Panc1 (cell line): ENCODE measurements at regions not wholly inside any gene's neighbourhood (a gene's known extent, or its start where the extent isn't known, plus 50 kb on each side); places are given as distances from the start of the nearest gene placed in this dataset.

Source experiments
- POLR2AphosphoS5 ChIP-seq: IDR thresholded peaks from 2 replicates; pipeline ENCODE4 v1.6.1; 2012; ENCODE audit warnings: mild to moderate bottlenecking, low read depth, low read length, moderate library complexity
- SIN3A ChIP-seq: IDR thresholded peaks from 2 replicates; pipeline ENCODE4 v1.6.1; 2012; ENCODE audit warnings: low read depth, mild to moderate bottlenecking, low read length, moderate library complexity, borderline replicate concordance; ENCODE audit not compliant: insufficient read depth
- TCF7L2 ChIP-seq: IDR thresholded peaks from 2 replicates; pipeline ENCODE4 v1.6.1; 2011; ENCODE audit warnings: mild to moderate bottlenecking, low read depth, low read length, inconsistent platforms
- TF ChIP-seq, protein P1 (sequence below), 2 experiments: IDR thresholded peaks; 2 replicates each; pipeline ENCODE4 v1.6.1; 2011 to 2012; ENCODE audit warnings: low read depth in 2 of 2, control low read depth in 1 of 2, low read length in 1 of 2, mild to moderate bottlenecking in 1 of 2, moderate library complexity in 1 of 2; ENCODE audit not compliant: insufficient read depth in 1 of 2
- TF ChIP-seq, protein P2 (sequence below): fragments of 450-650 bp; IDR thresholded peaks from 2 replicates; pipeline ENCODE4 v1.5.1; 2017; ENCODE audit warnings: mild to moderate bottlenecking

- TF ChIP-seq, protein P1, sequence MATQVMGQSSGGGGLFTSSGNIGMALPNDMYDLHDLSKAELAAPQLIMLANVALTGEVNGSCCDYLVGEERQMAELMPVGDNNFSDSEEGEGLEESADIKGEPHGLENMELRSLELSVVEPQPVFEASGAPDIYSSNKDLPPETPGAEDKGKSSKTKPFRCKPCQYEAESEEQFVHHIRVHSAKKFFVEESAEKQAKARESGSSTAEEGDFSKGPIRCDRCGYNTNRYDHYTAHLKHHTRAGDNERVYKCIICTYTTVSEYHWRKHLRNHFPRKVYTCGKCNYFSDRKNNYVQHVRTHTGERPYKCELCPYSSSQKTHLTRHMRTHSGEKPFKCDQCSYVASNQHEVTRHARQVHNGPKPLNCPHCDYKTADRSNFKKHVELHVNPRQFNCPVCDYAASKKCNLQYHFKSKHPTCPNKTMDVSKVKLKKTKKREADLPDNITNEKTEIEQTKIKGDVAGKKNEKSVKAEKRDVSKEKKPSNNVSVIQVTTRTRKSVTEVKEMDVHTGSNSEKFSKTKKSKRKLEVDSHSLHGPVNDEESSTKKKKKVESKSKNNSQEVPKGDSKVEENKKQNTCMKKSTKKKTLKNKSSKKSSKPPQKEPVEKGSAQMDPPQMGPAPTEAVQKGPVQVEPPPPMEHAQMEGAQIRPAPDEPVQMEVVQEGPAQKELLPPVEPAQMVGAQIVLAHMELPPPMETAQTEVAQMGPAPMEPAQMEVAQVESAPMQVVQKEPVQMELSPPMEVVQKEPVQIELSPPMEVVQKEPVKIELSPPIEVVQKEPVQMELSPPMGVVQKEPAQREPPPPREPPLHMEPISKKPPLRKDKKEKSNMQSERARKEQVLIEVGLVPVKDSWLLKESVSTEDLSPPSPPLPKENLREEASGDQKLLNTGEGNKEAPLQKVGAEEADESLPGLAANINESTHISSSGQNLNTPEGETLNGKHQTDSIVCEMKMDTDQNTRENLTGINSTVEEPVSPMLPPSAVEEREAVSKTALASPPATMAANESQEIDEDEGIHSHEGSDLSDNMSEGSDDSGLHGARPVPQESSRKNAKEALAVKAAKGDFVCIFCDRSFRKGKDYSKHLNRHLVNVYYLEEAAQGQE (IDR thresholded peaks at IDR 0.05; ENCODE audit: insufficient read depth in 1 of 2, low read depth in 2 of 2, low read length in 1 of 2), result no peak
- TF ChIP-seq, protein P2, sequence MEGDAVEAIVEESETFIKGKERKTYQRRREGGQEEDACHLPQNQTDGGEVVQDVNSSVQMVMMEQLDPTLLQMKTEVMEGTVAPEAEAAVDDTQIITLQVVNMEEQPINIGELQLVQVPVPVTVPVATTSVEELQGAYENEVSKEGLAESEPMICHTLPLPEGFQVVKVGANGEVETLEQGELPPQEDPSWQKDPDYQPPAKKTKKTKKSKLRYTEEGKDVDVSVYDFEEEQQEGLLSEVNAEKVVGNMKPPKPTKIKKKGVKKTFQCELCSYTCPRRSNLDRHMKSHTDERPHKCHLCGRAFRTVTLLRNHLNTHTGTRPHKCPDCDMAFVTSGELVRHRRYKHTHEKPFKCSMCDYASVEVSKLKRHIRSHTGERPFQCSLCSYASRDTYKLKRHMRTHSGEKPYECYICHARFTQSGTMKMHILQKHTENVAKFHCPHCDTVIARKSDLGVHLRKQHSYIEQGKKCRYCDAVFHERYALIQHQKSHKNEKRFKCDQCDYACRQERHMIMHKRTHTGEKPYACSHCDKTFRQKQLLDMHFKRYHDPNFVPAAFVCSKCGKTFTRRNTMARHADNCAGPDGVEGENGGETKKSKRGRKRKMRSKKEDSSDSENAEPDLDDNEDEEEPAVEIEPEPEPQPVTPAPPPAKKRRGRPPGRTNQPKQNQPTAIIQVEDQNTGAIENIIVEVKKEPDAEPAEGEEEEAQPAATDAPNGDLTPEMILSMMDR, result no peak
- no peak for TF ChIP-seq POLR2AphosphoS5
- TF ChIP-seq SIN3A, result no peak
- TF ChIP-seq TCF7L2, result no peak
Measured at GRCh38 chr10:83545901-83546391, 593.4 kb upstream of the GHITM start.
